Hepatocyte (in vitro differentiated cells): ENCODE measurements at regions not wholly inside any gene's neighbourhood (a gene's known extent, or its start where the extent isn't known, plus 50 kb on each side); places are given as distances from the start of the nearest gene placed in this dataset.

Source experiments
- CTCF ChIP-seq: fragments of 200-600 bp; sonication (generic); IDR thresholded peaks from 2 replicates; pipeline ENCODE4 v1.5.1; 2016; ENCODE audit warnings: antibody characterized with exemption, mild to moderate bottlenecking; ENCODE audit not compliant: poor library complexity
- EZH2 ChIP-seq: fragments of 200-600 bp; sonication (generic); IDR thresholded peaks from 2 replicates; pipeline ENCODE4 v1.6.1; 2016; ENCODE audit warnings: antibody characterized with exemption, mild to moderate bottlenecking, borderline replicate concordance
- EZH2phosphoT487 ChIP-seq: fragments of 200-600 bp; sonication (generic); IDR thresholded peaks from one replicate; pipeline ENCODE4 v1.6.1; 2018; ENCODE audit warnings: antibody characterized with exemption, mild to moderate bottlenecking, low read depth, moderate library complexity; ENCODE audit not compliant: unreplicated experiment, severe bottlenecking

GRCh38 chr3:124412644-124413043, 317.6 kb upstream of the UMPS start:
- TF ChIP-seq CTCF (no peak), EZH2phosphoT487 (no peak), EZH2 (no peak)
